CD1c-positive myeloid dendritic cell (primary cell): ENCODE measurements at regions not wholly inside any gene's neighbourhood (a gene's known extent, or its start where the extent isn't known, plus 50 kb on each side); places are given as distances from the start of the nearest gene placed in this dataset.
"Not testable (repeated sequence)": the region's sequence is repeated elsewhere in the genome, so short reads cannot be mapped to it uniquely, and the experiment has no call there.

Experiments
- DNase-seq: peaks from one replicate; pipeline ENCODE4 v3.0.0-alpha.2; 2016; ENCODE audit errors: extremely low spot score

- DNase-seq: no peak
Measured at GRCh38 chr14:87312169-87312893, 680.7 kb downstream of the GALC start.

- no peak for DNase-seq
Measured at GRCh38 chr14:87309557-87309956, 683.4 kb downstream of the GALC start.

- no peak for DNase-seq
Measured at GRCh38 chr14:87306409-87307168, 686.4 kb downstream of the GALC start.

- no peak for DNase-seq
Measured at GRCh38 chr14:87305345-87305744, 687.6 kb downstream of the GALC start.

GRCh38 chr14:87304404-87304803, 688.6 kb downstream of the GALC start:
- no peak for DNase-seq

GRCh38 chr14:87286826-87287225, 706.2 kb downstream of the GALC start:
- no peak for DNase-seq

- no peak for DNase-seq
Measured at GRCh38 chr14:87286191-87286590, 706.8 kb downstream of the GALC start.

GRCh38 chr14:87285506-87285905, 707.5 kb downstream of the GALC start:
- no peak for DNase-seq

- no peak for DNase-seq
Measured at GRCh38 chr14:87283547-87283946, 709.4 kb downstream of the GALC start.

GRCh38 chr14:87282266-87282665, 710.7 kb downstream of the GALC start:
- DNase-seq: no peak

- no peak for DNase-seq
Measured at GRCh38 chr14:87278415-87278814, 714.6 kb downstream of the GALC start.

GRCh38 chr14:87271331-87271730, 721.7 kb downstream of the GALC start:
- DNase-seq: no peak

- DNase-seq: no peak
Measured at GRCh38 chr14:87268997-87269396, 724.0 kb downstream of the GALC start.

- no peak for DNase-seq
Measured at GRCh38 chr14:87264796-87265195, 728.2 kb downstream of the GALC start.

GRCh38 chr14:87264272-87264785, 728.7 kb downstream of the GALC start:
- DNase-seq: no peak

GRCh38 chr14:87261621-87262020, 731.4 kb downstream of the GALC start:
- DNase-seq: no peak

- no peak for DNase-seq
Measured at GRCh38 chr14:87260460-87260859, 732.5 kb downstream of the GALC start.

GRCh38 chr14:87257421-87257820, 735.6 kb downstream of the GALC start:
- no peak for DNase-seq

- DNase-seq: no peak
Measured at GRCh38 chr14:87255058-87255457, 737.9 kb downstream of the GALC start.

GRCh38 chr14:87254331-87254874, 738.6 kb downstream of the GALC start:
- DNase-seq: no peak

GRCh38 chr14:87253791-87254190, 739.2 kb downstream of the GALC start:
- not testable (repeated sequence) for DNase-seq

GRCh38 chr14:87252103-87252502, 740.9 kb downstream of the GALC start:
- DNase-seq: no peak

GRCh38 chr14:87251011-87251410, 742.0 kb downstream of the GALC start:
- DNase-seq: no peak
